Karpas-422 (cell line): ENCODE measurements at regions not wholly inside any gene's neighbourhood (a gene's known extent, or its start where the extent isn't known, plus 50 kb on each side); places are given as distances from the start of the nearest gene placed in this dataset.
"Not testable (repeated sequence)": the region's sequence is repeated elsewhere in the genome, so short reads cannot be mapped to it uniquely, and the experiment has no call there.

Experiments used
- DNase-seq: peaks from one replicate; pipeline ENCODE4 v3.0.0-alpha.2; 2015
- H2AFZ ChIP-seq: fragments of 200-600 bp; sonication (generic); 2 replicates; pipeline ENCODE4 v1.6.1; 2014; ENCODE audit warnings: antibody characterized with exemption, low read length, mixed read lengths
- H3K27ac ChIP-seq: fragments of 200-600 bp; sonication (generic); 2 replicates; pipeline ENCODE4 v1.5.1; 2014; ENCODE audit warnings: mild to moderate bottlenecking, low read length, moderate library complexity
- H3K27me3 ChIP-seq: fragments of 200-600 bp; sonication (generic); 2 replicates; pipeline ENCODE4 v1.6.1; 2014; ENCODE audit warnings: low read length, mixed read lengths
- H3K36me3 ChIP-seq: fragments of 200-600 bp; sonication (generic); 2 replicates; pipeline ENCODE4 v1.6.1; 2014; ENCODE audit warnings: low read length, mixed read lengths; ENCODE audit not compliant: insufficient read depth
- H3K4me1 ChIP-seq: fragments of 200-600 bp; sonication (generic); 2 replicates; pipeline ENCODE4 v1.6.1; 2014; ENCODE audit warnings: mild to moderate bottlenecking, low read length, mixed read lengths
- H3K4me2 ChIP-seq: fragments of 200-600 bp; sonication (generic); 2 replicates; pipeline ENCODE4 v1.6.1; 2014; ENCODE audit warnings: low read length, low read depth, mild to moderate bottlenecking; ENCODE audit not compliant: poor library complexity, severe bottlenecking
- H3K4me3 ChIP-seq: fragments of 200-600 bp; sonication (generic); 2 replicates; pipeline ENCODE4 v1.5.1; 2014; ENCODE audit warnings: mild to moderate bottlenecking, antibody characterized with exemption, low read length, mixed read lengths
- H3K79me2 ChIP-seq: fragments of 200-600 bp; sonication (generic); 2 replicates; pipeline ENCODE4 v1.6.1; 2014; ENCODE audit warnings: mild to moderate bottlenecking, low read length, mixed read lengths
- H3K9ac ChIP-seq: fragments of 200-600 bp; sonication (generic); 2 replicates; pipeline ENCODE4 v1.6.0; 2014; ENCODE audit warnings: low read length
- H3K9me2 ChIP-seq: fragments of 200-600 bp; sonication (generic), shearing (Covaris generic); replicated peaks from 2 replicates; pipeline ENCODE4 v1.6.0; 2014; ENCODE audit warnings: mild to moderate bottlenecking, low read length, moderate library complexity; ENCODE audit not compliant: insufficient read depth
- H3K9me3 ChIP-seq: fragments of 300-700, 200-600 bp; sonication (generic); 2 replicates; pipeline ENCODE4 v1.6.1; 2014; ENCODE audit warnings: low read length, mixed read lengths
- H4K20me1 ChIP-seq: fragments of 200-600 bp; sonication (generic); 2 replicates; pipeline ENCODE4 v1.6.1; 2014; ENCODE audit warnings: mild to moderate bottlenecking, antibody characterized with exemption, low read length, low read depth; ENCODE audit not compliant: insufficient read depth

GRCh38 chr4:24211856-24212255 is 322.0 kb upstream of the PPARGC1A start:
- no peak for DNase-seq
- H3K27ac ChIP-seq = no peak overlapping the region
- H3K9me2 ChIP-seq = no peaks in the 10 kb centered on the region
- H3K36me3 ChIP-seq = no peaks in the 10 kb centered on the region
- H3K9me3 ChIP-seq = no peaks in the 10 kb centered on the region
- H3K4me3 ChIP-seq = no peak overlapping the region
- no peak overlapping the region for H3K4me2 ChIP-seq
- H3K27me3 ChIP-seq = no peaks in the 10 kb centered on the region
- H4K20me1 ChIP-seq = no peaks in the 10 kb centered on the region
- H2AFZ ChIP-seq = no peak overlapping the region
- H3K9ac ChIP-seq = no peak overlapping the region
- no peaks in the 10 kb centered on the region for H3K4me1 ChIP-seq
- H3K79me2 ChIP-seq = no peaks in the 10 kb centered on the region

DNA sequence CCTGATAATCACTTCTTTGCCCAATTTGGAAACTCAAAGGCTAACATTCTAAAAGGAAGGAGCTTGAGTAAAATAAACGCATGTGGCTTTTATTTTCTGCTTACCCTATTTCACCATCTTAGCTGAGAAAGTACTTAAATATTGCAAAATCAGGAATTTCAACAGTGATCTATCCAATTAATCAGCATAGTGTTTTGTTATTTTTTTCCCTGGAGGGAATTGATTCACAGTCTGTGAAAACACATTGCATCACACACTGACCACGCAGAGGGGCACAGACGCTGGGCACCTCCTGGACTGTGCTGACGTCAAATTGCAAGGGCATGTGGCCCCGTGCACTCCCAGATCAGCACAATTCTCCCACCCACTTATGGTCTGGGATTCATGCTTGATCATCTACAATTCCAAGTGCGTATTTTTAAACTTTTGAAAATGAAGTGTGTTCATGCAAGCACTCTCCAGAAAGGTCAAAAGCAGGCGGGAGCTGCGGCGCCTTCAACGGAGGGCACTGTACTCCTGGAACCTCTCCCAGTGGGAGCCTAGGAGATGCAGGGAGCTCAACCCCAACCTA is 320.6 kb upstream of the PPARGC1A start:
- Histone ChIP-seq H3K79me2 (no peaks in the 10 kb centered on the region), H3K36me3 (no peaks in the 10 kb centered on the region), H3K4me3 (no peak overlapping the region), H2AFZ (no peak overlapping the region), H3K4me1 (no peaks in the 10 kb centered on the region), H4K20me1 (no peaks in the 10 kb centered on the region), H3K27me3 (no peaks in the 10 kb centered on the region), H3K9me3 (no peaks in the 10 kb centered on the region), H3K9me2 (no peaks in the 10 kb centered on the region), H3K9ac (no peak overlapping the region), H3K27ac (no peak overlapping the region), H3K4me2 (no peak overlapping the region)
- no peak for DNase-seq

GRCh38 chr4:24209906-24210305 is 320.1 kb upstream of the PPARGC1A start:
- no peak overlapping the region for H2AFZ ChIP-seq
- H3K36me3 ChIP-seq = no peaks in the 10 kb centered on the region
- DNase-seq = no peak
- H3K4me3 ChIP-seq = no peak overlapping the region
- H3K4me1 ChIP-seq = no peaks in the 10 kb centered on the region
- no peaks in the 10 kb centered on the region for H3K79me2 ChIP-seq
- H3K9ac ChIP-seq = no peak overlapping the region
- no peaks in the 10 kb centered on the region for H4K20me1 ChIP-seq
- H3K4me2 ChIP-seq = no peak overlapping the region
- H3K9me2 ChIP-seq = no peaks in the 10 kb centered on the region
- no peak overlapping the region for H3K27ac ChIP-seq
- no peaks in the 10 kb centered on the region for H3K27me3 ChIP-seq
- no peaks in the 10 kb centered on the region for H3K9me3 ChIP-seq

GRCh38 chr4:24209131-24209530 is 319.3 kb upstream of the PPARGC1A start:
- no peak for DNase-seq
- no peaks in the 10 kb centered on the region for H3K9me3 ChIP-seq
- H2AFZ ChIP-seq = no peak overlapping the region
- H3K36me3 ChIP-seq = no peaks in the 10 kb centered on the region
- H3K27me3 ChIP-seq = no peaks in the 10 kb centered on the region
- H3K4me1 ChIP-seq = no peaks in the 10 kb centered on the region
- H3K27ac ChIP-seq = no peak overlapping the region
- H3K79me2 ChIP-seq = no peaks in the 10 kb centered on the region
- H3K9me2 ChIP-seq = no peaks in the 10 kb centered on the region
- H3K4me3 ChIP-seq = no peak overlapping the region
- no peak overlapping the region for H3K4me2 ChIP-seq
- H3K9ac ChIP-seq = no peak overlapping the region
- H4K20me1 ChIP-seq = no peaks in the 10 kb centered on the region

DNA sequence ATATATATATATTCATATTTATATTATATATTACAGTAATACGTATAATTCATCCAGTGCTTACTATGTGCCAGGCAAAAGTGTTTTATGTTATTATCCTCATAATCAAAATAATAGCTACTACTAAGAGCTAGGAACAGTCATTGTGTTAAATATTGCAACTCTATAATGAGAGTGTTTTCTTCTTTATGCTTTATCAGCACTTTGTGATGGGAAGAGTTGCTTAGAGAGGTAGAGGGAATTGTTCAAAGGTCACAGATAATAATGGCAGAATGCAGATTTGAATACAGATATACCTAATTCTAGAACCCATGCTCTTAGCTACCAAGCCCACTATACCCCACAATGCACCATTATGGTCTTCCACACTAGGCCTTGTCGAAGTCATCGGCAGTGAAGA is 318.8 kb upstream of the PPARGC1A start:
- Histone ChIP-seq H4K20me1 (no peaks in the 10 kb centered on the region), H3K4me2 (no peak overlapping the region), H3K79me2 (no peaks in the 10 kb centered on the region), H3K9ac (no peak overlapping the region), H3K9me3 (no peaks in the 10 kb centered on the region), H3K27me3 (no peaks in the 10 kb centered on the region), H3K36me3 (no peaks in the 10 kb centered on the region), H3K27ac (no peak overlapping the region), H3K4me3 (no peak overlapping the region), H2AFZ (no peak overlapping the region), H3K4me1 (no peaks in the 10 kb centered on the region), H3K9me2 (no peaks in the 10 kb centered on the region)
- no peak for DNase-seq

- not testable (repeated sequence) for H3K9me3 ChIP-seq, H4K20me1 ChIP-seq, H2AFZ ChIP-seq, H3K36me3 ChIP-seq, DNase-seq, H3K9me2 ChIP-seq, H3K9ac ChIP-seq, H3K4me3 ChIP-seq, H3K4me1 ChIP-seq, H3K27me3 ChIP-seq, H3K27ac ChIP-seq, H3K79me2 ChIP-seq, H3K4me2 ChIP-seq
Observed at GRCh38 chr4:24204708-24205107, 314.9 kb upstream of the PPARGC1A start.

GRCh38 chr4:24203926-24204325 is 314.1 kb upstream of the PPARGC1A start:
- Histone ChIP-seq H3K9ac (no peak overlapping the region), H3K4me2 (no peak overlapping the region), H3K9me2 (no peaks in the 10 kb centered on the region), H3K4me1 (no peaks in the 10 kb centered on the region), H2AFZ (no peak overlapping the region), H3K27me3 (no peaks in the 10 kb centered on the region), H4K20me1 (no peaks in the 10 kb centered on the region), H3K79me2 (no peaks in the 10 kb centered on the region), H3K4me3 (no peak overlapping the region), H3K9me3 (no peaks in the 10 kb centered on the region), H3K27ac (no peak overlapping the region), H3K36me3 (no peaks in the 10 kb centered on the region)
- no peak for DNase-seq

DNA sequence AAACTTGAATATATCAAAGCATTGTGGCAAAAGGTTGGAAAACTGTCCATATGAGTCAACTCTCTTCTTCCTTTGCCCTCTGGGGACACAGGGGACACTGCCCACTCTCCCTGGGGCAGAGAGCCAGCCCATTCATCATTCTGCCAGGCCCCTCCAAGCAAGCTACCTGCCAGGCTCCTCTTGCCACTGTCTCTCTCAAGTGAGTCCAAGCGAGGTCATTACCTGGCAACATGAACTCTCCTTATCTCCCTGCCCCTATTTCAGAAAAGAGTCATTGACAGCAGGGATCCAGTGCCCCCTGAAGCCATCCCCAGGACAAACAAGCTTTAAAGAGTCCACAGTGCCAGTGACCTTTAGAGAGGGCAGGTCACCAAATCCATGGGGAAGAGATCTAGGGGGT is 312.7 kb upstream of the PPARGC1A start:
- no peak overlapping the region for H3K4me3 ChIP-seq

DNA sequence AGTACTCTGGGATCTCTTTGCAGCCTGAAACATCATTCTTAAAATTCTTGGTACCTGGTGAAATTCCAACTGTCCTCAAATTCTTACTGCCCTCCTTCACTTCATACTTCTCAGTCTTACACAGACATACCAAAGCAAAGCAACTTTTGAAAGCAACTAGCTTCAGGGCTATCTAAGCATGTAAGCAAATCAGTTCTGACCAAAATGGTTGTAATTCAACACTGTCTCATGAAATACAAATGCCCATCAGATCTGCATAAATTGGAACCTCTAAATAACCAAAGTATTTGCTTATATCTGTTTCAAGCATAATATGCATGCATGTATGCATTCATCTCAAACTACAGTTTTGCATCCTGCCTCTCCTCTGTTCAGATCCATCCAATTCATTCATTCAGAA is 308.1 kb upstream of the PPARGC1A start:
- H3K9ac ChIP-seq = no peak overlapping the region
- no peaks in the 10 kb centered on the region for H3K9me2 ChIP-seq
- H3K27ac ChIP-seq = no peak overlapping the region
- H3K4me1 ChIP-seq = no peaks in the 10 kb centered on the region
- no peaks in the 10 kb centered on the region for H4K20me1 ChIP-seq
- H3K9me3 ChIP-seq = no peaks in the 10 kb centered on the region
- no peak overlapping the region for H3K4me3 ChIP-seq
- H3K36me3 ChIP-seq = no peaks in the 10 kb centered on the region
- no peak overlapping the region for H2AFZ ChIP-seq
- H3K27me3 ChIP-seq = no peaks in the 10 kb centered on the region
- no peaks in the 10 kb centered on the region for H3K79me2 ChIP-seq
- DNase-seq = no peak
- H3K4me2 ChIP-seq = no peak overlapping the region

More for the DNA sequence above, 312.7 kb upstream of the PPARGC1A start:
- no peak for DNase-seq
- no peak overlapping the region for H3K9ac ChIP-seq
- H3K79me2 ChIP-seq = no peaks in the 10 kb centered on the region
- H3K4me1 ChIP-seq = no peaks in the 10 kb centered on the region
- no peak overlapping the region for H3K4me2 ChIP-seq
- H3K36me3 ChIP-seq = no peaks in the 10 kb centered on the region
- H2AFZ ChIP-seq = no peak overlapping the region
- no peaks in the 10 kb centered on the region for H3K9me2 ChIP-seq
- no peaks in the 10 kb centered on the region for H4K20me1 ChIP-seq
- no peak overlapping the region for H3K27ac ChIP-seq
- H3K9me3 ChIP-seq = no peaks in the 10 kb centered on the region
- no peaks in the 10 kb centered on the region for H3K27me3 ChIP-seq
